ENCODE measurements at regions not wholly inside any gene's neighbourhood (a gene's known extent, or its start where the extent isn't known, plus 50 kb on each side); places are given as distances from the start of the nearest gene placed in this dataset.

- Histone ChIP-seq H3K36me3 (no peaks in the 10 kb centered on the region), H3K9me3 (peaks cover 0 to 19% (median 14%) of the 10 kb centered on the region in 12 donors), H3K27ac (no peak overlapping the region), H3K27me3 (no peaks in the 10 kb centered on the region), H3K4me1 (no peaks in the 10 kb centered on the region), H3K4me3 (no peak overlapping the region)
- 65 to 75% (median 71%) methylated on average over 9 of the region's 9 CpGs for WGBS, 4 donors
- intact Hi-C loops (cut with DNase I): loop anchor here in 1 of 10 donors (10.0 kb wide), 1 partner anchor 61 kb away; no protein-coding TSS in a partner anchor
- no peak for DNase-seq
- ATAC-seq: no peak
- TF ChIP-seq CTCF (IDR thresholded peaks at IDR 0.05): no peak
- TF ChIP-seq POLR2A (IDR thresholded peaks at IDR 0.05): no peak
Observed at GRCh38 chr18:77373730-77374445, 124.2 kb downstream of the GALR1 start.

- intact Hi-C loops (cut with DNase I): loop anchor here in 1 of 10 donors (10.0 kb wide), 1 partner anchor 60 kb away; no protein-coding TSS in a partner anchor
- Histone ChIP-seq H3K27ac (no peak overlapping the region), H3K9me3 (peaks cover 0 to 15% (median 8%) of the 10 kb centered on the region in 12 donors), H3K4me3 (no peak overlapping the region), H3K4me1 (no peaks in the 10 kb centered on the region), H3K27me3 (peaks cover 0 to 3% (median 0%) of the 10 kb centered on the region in 9 donors), H3K36me3 (no peaks in the 10 kb centered on the region)
- TF ChIP-seq POLR2A (IDR thresholded peaks at IDR 0.05) (no peak), CTCF (IDR thresholded peaks at IDR 0.05) (no peak)
- ATAC-seq (no peak), DNase-seq (no peak)
- WGBS, 4 donors: 68 to 74% (median 70%) methylated on average over 10 of the region's 10 CpGs
Observed at GRCh38 chr18:77374446-77374805, 124.8 kb downstream of the GALR1 start.

- WGBS, 4 donors: 86 to 88% (median 88%) methylated on average over 29 of the region's 29 CpGs
- Histone ChIP-seq H3K27me3 (peaks cover 0 to 7% (median 0%) of the 10 kb centered on the region in 9 donors), H3K36me3 (no peaks in the 10 kb centered on the region), H3K27ac (no peak overlapping the region), H3K4me1 (no peaks in the 10 kb centered on the region), H3K4me3 (no peak overlapping the region), H3K9me3 (no peaks in the 10 kb centered on the region)
- DNase-seq (no peak), ATAC-seq (no peak)
- intact Hi-C loops (cut with DNase I): loop anchor here in 1 of 10 donors (10.0 kb wide), 1 partner anchor 59 kb away; no protein-coding TSS in a partner anchor
- TF ChIP-seq POLR2A (IDR thresholded peaks at IDR 0.05) (no peak), CTCF (IDR thresholded peaks at IDR 0.05) (no peak)
Observed at GRCh38 chr18:77376043-77376732, 126.5 kb downstream of the GALR1 start.

GRCh38 chr18:77376733-77377094, 127.1 kb downstream of the GALR1 start:
- intact Hi-C loops (cut with DNase I): loop anchor here in 1 of 10 donors (10.0 kb wide), 1 partner anchor 58 kb away; no protein-coding TSS in a partner anchor
- no peaks in the 10 kb centered on the region for H3K9me3 ChIP-seq
- no peak for TF ChIP-seq CTCF (IDR thresholded peaks at IDR 0.05)
- TF ChIP-seq POLR2A (IDR thresholded peaks at IDR 0.05): no peak
- no peak overlapping the region for H3K4me3 ChIP-seq
- no peak for DNase-seq
- peaks cover 0 to 7% (median 0%) of the 10 kb centered on the region in 9 donors for H3K27me3 ChIP-seq
- no peak overlapping the region for H3K27ac ChIP-seq
- H3K36me3 ChIP-seq: no peaks in the 10 kb centered on the region
- ATAC-seq: no peak
- 67 to 71% (median 69%) methylated on average over 8 of the region's 8 CpGs for WGBS, 4 donors
- no peaks in the 10 kb centered on the region for H3K4me1 ChIP-seq

All from heart left ventricle (tissue), 16 donors.